OCI-LY1 (cell line): ENCODE measurements at regions not wholly inside any gene's neighbourhood (a gene's known extent, or its start where the extent isn't known, plus 50 kb on each side); places are given as distances from the start of the nearest gene placed in this dataset.

ENCODE experiments used
- H2AFZ ChIP-seq: fragments of 200-600 bp; sonication (generic), shearing (Covaris generic); 2 replicates; pipeline ENCODE4 v1.6.0; 2014; ENCODE audit warnings: antibody characterized with exemption, mild to moderate bottlenecking, low read length
- H3F3A ChIP-seq: fragments of 200-600 bp; sonication (generic), shearing (Covaris generic); 2 replicates; pipeline ENCODE4 v1.6.0; 2014; ENCODE audit warnings: mild to moderate bottlenecking, antibody characterized with exemption, low read length, moderate library complexity; ENCODE audit not compliant: insufficient read depth
- H3K27ac ChIP-seq: fragments of 200-600 bp; sonication (generic); 2 replicates; pipeline ENCODE4 v1.5.1; 2014; ENCODE audit warnings: low read length, mixed run types, mild to moderate bottlenecking, low read depth; ENCODE audit not compliant: poor library complexity, severe bottlenecking
- H3K27me3 ChIP-seq: fragments of 200-600 bp; sonication (generic); 2 replicates; pipeline ENCODE4 v1.6.0; 2014; ENCODE audit warnings: antibody characterized with exemption, mild to moderate bottlenecking, low read length, moderate library complexity; ENCODE audit not compliant: insufficient read depth
- H3K36me3 ChIP-seq: fragments of 200-600 bp; sonication (generic); 2 replicates; pipeline ENCODE4 v1.6.1; 2014; ENCODE audit warnings: mild to moderate bottlenecking, antibody characterized with exemption, low read length, moderate library complexity, mixed read lengths; ENCODE audit not compliant: insufficient read depth
- H3K4me1 ChIP-seq: fragments of 200-600 bp; sonication (generic); 2 replicates; pipeline ENCODE4 v1.5.1; 2014; ENCODE audit warnings: mild to moderate bottlenecking, low read length, moderate library complexity; ENCODE audit not compliant: insufficient read depth, severe bottlenecking
- H3K4me2 ChIP-seq: fragments of 200-600 bp; sonication (generic), shearing (Covaris generic); 2 replicates; pipeline ENCODE4 v1.6.1; 2014; ENCODE audit warnings: low read length
- H3K4me3 ChIP-seq: fragments of 200-600 bp; sonication (generic); 2 replicates; pipeline ENCODE4 v1.5.1; 2014; ENCODE audit warnings: low read length, low read depth, mild to moderate bottlenecking, mixed read lengths; ENCODE audit not compliant: poor library complexity, severe bottlenecking
- H3K79me2 ChIP-seq: fragments of 200-600 bp; shearing (Covaris generic); 2 replicates; pipeline ENCODE4 v1.6.1; 2016; ENCODE audit warnings: mixed run types, low read length, mixed read lengths; ENCODE audit not compliant: insufficient read depth
- H3K9ac ChIP-seq: fragments of 200-600 bp; sonication (generic), shearing (Covaris generic); 2 replicates; pipeline ENCODE4 v1.6.1; 2014; ENCODE audit warnings: mild to moderate bottlenecking, low read length, mixed read lengths
- H3K9me2 ChIP-seq: fragments of 200-600 bp; sonication (generic), shearing (Covaris generic); 2 replicates; pipeline ENCODE4 v1.6.1; 2014; ENCODE audit warnings: low read depth, mild to moderate bottlenecking, low read length, mixed read lengths
- H3K9me3 ChIP-seq: fragments of 200-600 bp; shearing (Covaris generic); 2 replicates; pipeline ENCODE4 v1.6.1; 2014; ENCODE audit warnings: low read length, mixed read lengths
- H4K20me1 ChIP-seq: fragments of 200-600 bp; sonication (generic), shearing (Covaris generic); 2 replicates; pipeline ENCODE4 v1.6.0; 2016; ENCODE audit warnings: mild to moderate bottlenecking, low read length; ENCODE audit not compliant: insufficient read depth
- CTCF ChIP-seq: fragments of 200-600 bp; sonication (generic), shearing (Covaris generic); IDR thresholded peaks from 2 replicates; pipeline ENCODE4 v1.5.1; 2017; ENCODE audit warnings: mild to moderate bottlenecking, antibody characterized with exemption, low read length, moderate library complexity, mixed read lengths
- EZH2 ChIP-seq: fragments of 200-600 bp; sonication (generic), shearing (Covaris generic); IDR thresholded peaks from 2 replicates; pipeline ENCODE4 v1.8.0; 2017; ENCODE audit warnings: borderline replicate concordance, mixed run types, mild to moderate bottlenecking, antibody characterized with exemption, low read length, moderate library complexity, mixed read lengths

- Histone ChIP-seq H3K4me3 (no peak overlapping the region), H4K20me1 (no peaks in the 10 kb centered on the region), H2AFZ (no peak overlapping the region), H3K9me2 (no peaks in the 10 kb centered on the region), H3K79me2 (no peaks in the 10 kb centered on the region), H3K9ac (no peak overlapping the region), H3K4me2 (no peak overlapping the region), H3K27me3 (no peaks in the 10 kb centered on the region), H3K4me1 (no peaks in the 10 kb centered on the region), H3F3A (no peaks in the 10 kb centered on the region), H3K9me3 (no peaks in the 10 kb centered on the region), H3K36me3 (no peaks in the 10 kb centered on the region), H3K27ac (no peak overlapping the region)
- TF ChIP-seq CTCF (no peak), EZH2 (no peak)
Measured at GRCh38 chr12:38995249-38995648, 89.9 kb upstream of the CPNE8 start.

- Histone ChIP-seq H3K9ac (no peak overlapping the region), H3K27ac (no peak overlapping the region), H2AFZ (no peak overlapping the region), H3K4me1 (no peaks in the 10 kb centered on the region), H3K27me3 (no peaks in the 10 kb centered on the region), H3K9me2 (no peaks in the 10 kb centered on the region), H4K20me1 (no peaks in the 10 kb centered on the region), H3K79me2 (no peaks in the 10 kb centered on the region), H3K4me2 (no peak overlapping the region), H3F3A (no peaks in the 10 kb centered on the region), H3K36me3 (no peaks in the 10 kb centered on the region), H3K9me3 (peaks cover 4% of the 10 kb centered on the region; the same call in 1 of the 2 replicates), H3K4me3 (no peak overlapping the region)
- no peak for TF ChIP-seq EZH2
- TF ChIP-seq CTCF = no peak
Measured at GRCh38 chr12:38985961-38986360, 80.6 kb upstream of the CPNE8 start.

- H3K9me2 ChIP-seq = no peaks in the 10 kb centered on the region
- TF ChIP-seq EZH2 = no peak
- TF ChIP-seq CTCF = no peak
- H3F3A ChIP-seq = no peaks in the 10 kb centered on the region
- no peaks in the 10 kb centered on the region for H3K4me1 ChIP-seq
- H3K36me3 ChIP-seq = no peaks in the 10 kb centered on the region
- peaks cover 4% of the 10 kb centered on the region; the same call in 1 of the 2 replicates for H3K9me3 ChIP-seq
- no peaks in the 10 kb centered on the region for H4K20me1 ChIP-seq
- H3K9ac ChIP-seq = no peak overlapping the region
- H3K27me3 ChIP-seq = no peaks in the 10 kb centered on the region
- H3K27ac ChIP-seq = no peak overlapping the region
- no peak overlapping the region for H2AFZ ChIP-seq
- no peak overlapping the region for H3K4me2 ChIP-seq
- H3K4me3 ChIP-seq = no peak overlapping the region
- H3K79me2 ChIP-seq = no peaks in the 10 kb centered on the region
Measured at GRCh38 chr12:38984388-38984787, 79.0 kb upstream of the CPNE8 start.
